HUES64 (cell line): ENCODE measurements at regions not wholly inside any gene's neighbourhood (a gene's known extent, or its start where the extent isn't known, plus 50 kb on each side); places are given as distances from the start of the nearest gene placed in this dataset.

ENCODE experiments used
- H3K27ac ChIP-seq: 2 replicates; pipeline ENCODE4 v1.7.0; 2013; ENCODE audit warnings: low read depth, low read length, inconsistent platforms
- H3K27me3 ChIP-seq: 2 replicates; pipeline ENCODE4 v1.6.1; 2013; ENCODE audit warnings: mild to moderate bottlenecking, low read length; ENCODE audit not compliant: insufficient read depth
- H3K36me3 ChIP-seq: 2 replicates; pipeline ENCODE4 v1.6.1; 2013; ENCODE audit warnings: mild to moderate bottlenecking, low read length; ENCODE audit not compliant: insufficient read depth
- H3K4me1 ChIP-seq: 2 replicates; pipeline ENCODE4 v1.6.1; 2013; ENCODE audit warnings: mild to moderate bottlenecking, low read length, moderate library complexity; ENCODE audit not compliant: insufficient read depth
- H3K4me3 ChIP-seq: 2 replicates; pipeline ENCODE4 v1.5.1; 2013; ENCODE audit warnings: mild to moderate bottlenecking, low read length, moderate library complexity
- H3K9ac ChIP-seq: 2 replicates; pipeline ENCODE4 v1.6.1; 2013; ENCODE audit warnings: mild to moderate bottlenecking, low read depth, low read length
- H3K9me3 ChIP-seq: 2 replicates; pipeline ENCODE4 v1.6.1; 2013; ENCODE audit warnings: low read depth, low read length; ENCODE audit not compliant: insufficient read depth
- WGBS: fragments of 150-250, 120-280 bp; methylation state at CpG from one replicate; pipeline ENCODE4 v1.1.7; 2013; ENCODE audit warnings: missing lambda C conversion rate; 5-methylcytosine and 5-hydroxymethylcytosine counted together

- no peak overlapping the region for H3K9ac ChIP-seq
- peaks cover 10% of the 10 kb centered on the region for H3K9me3 ChIP-seq
- H3K27me3 ChIP-seq, result no peaks in the 10 kb centered on the region
- H3K4me1 ChIP-seq, result 0 out of 2 replicates have a peak, but pooled peaks cover 4% of the 10 kb centered on the region
- H3K27ac ChIP-seq, result no peak overlapping the region
- WGBS, result 92% methylated on average over 2 of the region's 2 CpGs
- no peaks in the 10 kb centered on the region for H3K36me3 ChIP-seq
- H3K4me3 ChIP-seq, result no peak overlapping the region
These were observed 234.7 kb upstream of the IRX3 start for GRCh38 chr16:54521327-54521726.

- Histone ChIP-seq H3K36me3 (no peaks in the 10 kb centered on the region), H3K27me3 (no peaks in the 10 kb centered on the region), H3K4me3 (no peak overlapping the region), H3K9me3 (no peaks in the 10 kb centered on the region; the same call in 1 of the 2 replicates), H3K27ac (no peak overlapping the region), H3K9ac (no peak overlapping the region), H3K4me1 (0 out of 2 replicates have a peak, but pooled peaks cover 4% of the 10 kb centered on the region)
- 65% methylated on average over 4 of the region's 4 CpGs for WGBS
These were observed 232.6 kb upstream of the IRX3 start for GRCh38 chr16:54519161-54519695.

GRCh38 chr16:54517181-54517580, 230.6 kb upstream of the IRX3 start:
- 76% methylated on average over 6 of the region's 6 CpGs for WGBS
- no peaks in the 10 kb centered on the region for H3K36me3 ChIP-seq

GRCh38 chr16:54512467-54512995, 225.9 kb upstream of the IRX3 start:
- H3K36me3 ChIP-seq, result no peaks in the 10 kb centered on the region
- H3K27ac ChIP-seq, result no peak overlapping the region
- WGBS, result 90% methylated on average over 16 of the region's 16 CpGs
- H3K9me3 ChIP-seq, result no peaks in the 10 kb centered on the region
- peaks cover 20% of the 10 kb centered on the region for H3K4me1 ChIP-seq
- no peaks in the 10 kb centered on the region for H3K27me3 ChIP-seq
- no peak overlapping the region for H3K9ac ChIP-seq
- no peak overlapping the region for H3K4me3 ChIP-seq

More at GRCh38 chr16:54517181-54517580, 230.6 kb upstream of the IRX3 start:
- no peaks in the 10 kb centered on the region for H3K27me3 ChIP-seq
- no peak overlapping the region for H3K4me3 ChIP-seq
- no peaks in the 10 kb centered on the region; the same call in 1 of the 2 replicates for H3K9me3 ChIP-seq
- no peak overlapping the region for H3K9ac ChIP-seq
- peaks cover 8% of the 10 kb centered on the region for H3K4me1 ChIP-seq
- H3K27ac ChIP-seq, result no peak overlapping the region

- Histone ChIP-seq H3K4me3 (no peak overlapping the region), H3K9me3 (no peaks in the 10 kb centered on the region), H3K27ac (no peak overlapping the region), H3K9ac (no peak overlapping the region), H3K4me1 (peaks cover 30% of the 10 kb centered on the region), H3K36me3 (no peaks in the 10 kb centered on the region), H3K27me3 (no peaks in the 10 kb centered on the region)
- WGBS, result 88% methylated on average over 3 of the region's 3 CpGs
These were observed 224.7 kb upstream of the IRX3 start for GRCh38 chr16:54511222-54511731.

GRCh38 chr16:54510685-54511221, 224.2 kb upstream of the IRX3 start:
- H3K27ac ChIP-seq, result no peak overlapping the region
- H3K4me1 ChIP-seq, result peaks cover 33% of the 10 kb centered on the region
- no peaks in the 10 kb centered on the region for H3K9me3 ChIP-seq
- WGBS, result 91% methylated on average over 10 of the region's 10 CpGs
- no peaks in the 10 kb centered on the region for H3K36me3 ChIP-seq
- no peaks in the 10 kb centered on the region for H3K27me3 ChIP-seq
- no peak overlapping the region for H3K4me3 ChIP-seq
- no peak overlapping the region for H3K9ac ChIP-seq

GRCh38 chr16:54509456-54509855, 222.9 kb upstream of the IRX3 start:
- Histone ChIP-seq H3K9me3 (no peaks in the 10 kb centered on the region), H3K9ac (no peak overlapping the region), H3K27ac (no peak overlapping the region), H3K27me3 (no peaks in the 10 kb centered on the region), H3K36me3 (no peaks in the 10 kb centered on the region), H3K4me1 (peaks cover 44% of the 10 kb centered on the region), H3K4me3 (no peak overlapping the region)
- 90% methylated on average over 11 of the region's 11 CpGs for WGBS

GRCh38 chr16:54508351-54508750, 221.8 kb upstream of the IRX3 start:
- H3K9me3 ChIP-seq, result no peaks in the 10 kb centered on the region
- H3K36me3 ChIP-seq, result no peaks in the 10 kb centered on the region
- H3K4me3 ChIP-seq, result no peak overlapping the region
- H3K9ac ChIP-seq, result no peak overlapping the region
- no peak overlapping the region for H3K27ac ChIP-seq
- peaks cover 51% of the 10 kb centered on the region for H3K4me1 ChIP-seq
- no peaks in the 10 kb centered on the region for H3K27me3 ChIP-seq
- WGBS, result 92% methylated on average over 12 of the region's 12 CpGs

GRCh38 chr16:54506741-54507500, 220.3 kb upstream of the IRX3 start:
- Histone ChIP-seq H3K4me1 (peaks cover 44% of the 10 kb centered on the region), H3K27ac (no peak overlapping the region), H3K9me3 (no peaks in the 10 kb centered on the region), H3K36me3 (no peaks in the 10 kb centered on the region), H3K9ac (no peak overlapping the region), H3K27me3 (no peaks in the 10 kb centered on the region), H3K4me3 (no peak overlapping the region)
- 68% methylated on average over 11 of the region's 11 CpGs for WGBS

- Histone ChIP-seq H3K27ac (no peak overlapping the region), H3K27me3 (no peaks in the 10 kb centered on the region), H3K9me3 (no peaks in the 10 kb centered on the region), H3K4me3 (no peak overlapping the region), H3K4me1 (peaks cover 41% of the 10 kb centered on the region), H3K36me3 (no peaks in the 10 kb centered on the region), H3K9ac (no peak overlapping the region)
- 85% methylated on average over 7 of the region's 8 CpGs for WGBS
These were observed 219.6 kb upstream of the IRX3 start for GRCh38 chr16:54506214-54506580.

GRCh38 chr16:54505549-54506213, 219.1 kb upstream of the IRX3 start:
- no peaks in the 10 kb centered on the region for H3K27me3 ChIP-seq
- H3K4me1 ChIP-seq, result peaks cover 36% of the 10 kb centered on the region
- H3K9me3 ChIP-seq, result no peaks in the 10 kb centered on the region
- WGBS, result 92% methylated on average over 10 of the region's 10 CpGs
- H3K4me3 ChIP-seq, result no peak overlapping the region
- no peak overlapping the region for H3K9ac ChIP-seq
- H3K27ac ChIP-seq, result no peak overlapping the region
- no peaks in the 10 kb centered on the region for H3K36me3 ChIP-seq
